HUES48 (cell line): ENCODE measurements at regions not wholly inside any gene's neighbourhood (a gene's known extent, or its start where the extent isn't known, plus 50 kb on each side); places are given as distances from the start of the nearest gene placed in this dataset.
A peak's percentile ranks its signal among the peaks of the same experiment; 100 is the strongest.
"Not testable (repeated sequence)": the region's sequence is repeated elsewhere in the genome, so short reads cannot be mapped to it uniquely, and the experiment has no call there.

ENCODE experiments used
- H3K27ac ChIP-seq: one replicate; pipeline ENCODE4 v1.7.0; 2013; ENCODE audit warnings: low read depth, low read length, inconsistent platforms
- H3K27me3 ChIP-seq: 2 replicates; pipeline ENCODE4 v1.6.1; 2013; ENCODE audit warnings: mild to moderate bottlenecking, low read length; ENCODE audit not compliant: control insufficient read depth, insufficient read depth
- H3K36me3 ChIP-seq: 2 replicates; pipeline ENCODE4 v1.6.1; 2013; ENCODE audit warnings: low read length; ENCODE audit not compliant: control insufficient read depth, insufficient read depth
- H3K4me1 ChIP-seq: 2 replicates; pipeline ENCODE4 v1.6.1; 2013; ENCODE audit warnings: mild to moderate bottlenecking, low read length; ENCODE audit not compliant: control insufficient read depth, insufficient read depth
- H3K4me3 ChIP-seq: 2 replicates; pipeline ENCODE4 v1.5.1; 2013; ENCODE audit warnings: mild to moderate bottlenecking, low read depth, low read length
- H3K9ac ChIP-seq: 2 replicates; pipeline ENCODE4 v1.6.1; 2013; ENCODE audit warnings: mild to moderate bottlenecking, low read depth, low read length, moderate library complexity
- H3K9me3 ChIP-seq: 2 replicates; pipeline ENCODE4 v1.6.1; 2013; ENCODE audit warnings: low read length; ENCODE audit not compliant: control insufficient read depth, insufficient read depth

DNA sequence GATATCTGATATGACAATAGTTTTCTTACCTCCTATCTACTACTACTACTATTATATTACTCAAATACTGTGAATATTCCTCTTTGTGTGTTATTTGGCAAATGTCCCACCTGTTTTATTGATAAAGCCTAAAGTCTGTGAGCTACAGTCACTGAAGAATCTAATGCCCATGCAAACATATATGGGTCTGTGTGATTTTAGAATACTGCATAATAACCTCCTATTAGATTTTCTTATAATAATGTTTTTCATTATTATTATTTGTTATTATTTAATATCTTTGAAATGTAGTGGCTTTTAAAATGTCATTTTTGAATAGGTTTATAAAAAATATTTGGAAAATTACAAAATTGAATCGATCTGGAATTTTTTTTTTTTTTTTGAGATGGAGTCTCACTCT is 1330.8 kb upstream of the MIR17HG start:
- H3K27ac ChIP-seq, result no peak overlapping the region
- no peaks in the 10 kb centered on the region for H3K36me3 ChIP-seq
- H3K27me3 ChIP-seq, result no peaks in the 10 kb centered on the region
- no peaks in the 10 kb centered on the region for H3K9me3 ChIP-seq
- H3K4me3 ChIP-seq, result no peak overlapping the region
- no peak overlapping the region for H3K9ac ChIP-seq
- no peaks in the 10 kb centered on the region for H3K4me1 ChIP-seq

DNA sequence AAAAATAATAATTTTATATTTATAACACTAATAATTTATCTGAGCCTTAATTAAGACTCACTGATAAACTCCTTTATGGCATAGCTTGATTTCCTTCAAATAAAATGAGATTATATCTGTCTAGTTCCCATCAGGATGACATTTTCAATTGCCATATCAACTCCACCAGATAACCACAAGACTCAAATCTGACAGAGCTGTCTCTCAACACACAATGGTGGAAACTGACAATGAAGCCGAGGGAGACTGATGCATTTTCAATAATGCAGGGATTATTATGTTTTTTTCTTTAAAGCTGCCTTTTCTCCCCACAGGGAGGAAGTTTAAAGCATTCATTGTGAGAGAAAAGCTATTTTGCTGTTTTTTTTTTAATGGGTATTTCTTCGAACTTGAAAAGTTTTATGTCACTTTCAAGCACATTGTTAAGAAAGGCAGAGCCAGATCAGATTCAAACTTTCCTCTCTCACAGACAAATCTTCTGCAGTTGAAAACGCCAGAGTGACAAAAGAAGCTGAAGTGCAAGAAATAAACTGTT is 1326.9 kb upstream of the MIR17HG start:
- Histone ChIP-seq H3K4me3 (no peak overlapping the region), H3K9ac (no peak overlapping the region), H3K36me3 (no peaks in the 10 kb centered on the region), H3K4me1 (no peaks in the 10 kb centered on the region), H3K27me3 (no peaks in the 10 kb centered on the region), H3K27ac (no peak overlapping the region), H3K9me3 (no peaks in the 10 kb centered on the region)

DNA sequence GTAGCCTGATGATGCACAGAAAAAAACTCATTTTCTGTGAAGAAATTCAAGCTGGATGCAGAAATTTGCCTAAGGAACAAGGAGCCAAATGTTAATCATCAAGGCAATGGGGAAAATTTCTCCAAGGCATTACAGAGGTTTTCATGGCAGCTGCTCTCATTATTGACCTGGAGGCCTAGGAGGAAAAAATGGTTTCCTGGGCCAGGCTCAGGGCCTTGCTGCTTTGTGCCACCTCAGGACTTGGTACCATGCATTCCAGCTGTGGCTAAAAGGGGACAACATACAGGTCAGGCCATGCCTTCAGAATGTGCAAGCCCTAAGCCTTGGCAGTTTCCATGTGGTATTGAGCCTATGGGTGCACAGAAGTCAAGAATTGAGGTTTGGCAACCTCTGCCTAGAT is 1320.1 kb upstream of the MIR17HG start:
- H3K4me3 ChIP-seq, result no peak overlapping the region
- H3K4me1 ChIP-seq, result no peaks in the 10 kb centered on the region
- no peak overlapping the region for H3K9ac ChIP-seq
- H3K9me3 ChIP-seq, result peaks cover 9% of the 10 kb centered on the region; the same call in 1 of the 2 replicates
- H3K27ac ChIP-seq, result no peak overlapping the region
- H3K36me3 ChIP-seq, result no peaks in the 10 kb centered on the region
- no peaks in the 10 kb centered on the region for H3K27me3 ChIP-seq

DNA sequence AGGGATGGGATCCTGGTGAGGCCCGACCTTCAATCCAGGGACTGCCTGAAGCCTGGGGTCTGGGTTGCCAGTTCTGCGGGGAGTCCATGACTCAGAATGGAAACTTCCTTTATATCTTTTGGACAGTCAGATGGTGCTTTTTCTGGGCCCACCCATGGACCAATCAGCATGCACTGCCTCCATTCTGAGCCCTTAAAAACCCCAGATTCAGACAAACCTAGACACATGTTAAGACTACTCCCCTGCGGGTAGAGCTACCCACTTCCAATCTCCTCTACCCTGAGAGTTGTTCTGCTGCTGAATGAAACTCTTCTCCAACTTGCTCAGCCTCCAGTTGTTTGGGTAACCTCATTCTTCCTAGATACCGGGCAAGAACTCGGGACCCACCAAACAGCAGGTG is 1315.2 kb upstream of the MIR17HG start:
- no peaks in the 10 kb centered on the region for H3K4me1 ChIP-seq
- no peaks in the 10 kb centered on the region for H3K36me3 ChIP-seq
- peaks cover 8% of the 10 kb centered on the region; the same call in 1 of the 2 replicates for H3K9me3 ChIP-seq
- no peak overlapping the region for H3K4me3 ChIP-seq
- H3K27me3 ChIP-seq, result no peaks in the 10 kb centered on the region
- no peak overlapping the region for H3K27ac ChIP-seq
- H3K9ac ChIP-seq, result no peak overlapping the region

DNA sequence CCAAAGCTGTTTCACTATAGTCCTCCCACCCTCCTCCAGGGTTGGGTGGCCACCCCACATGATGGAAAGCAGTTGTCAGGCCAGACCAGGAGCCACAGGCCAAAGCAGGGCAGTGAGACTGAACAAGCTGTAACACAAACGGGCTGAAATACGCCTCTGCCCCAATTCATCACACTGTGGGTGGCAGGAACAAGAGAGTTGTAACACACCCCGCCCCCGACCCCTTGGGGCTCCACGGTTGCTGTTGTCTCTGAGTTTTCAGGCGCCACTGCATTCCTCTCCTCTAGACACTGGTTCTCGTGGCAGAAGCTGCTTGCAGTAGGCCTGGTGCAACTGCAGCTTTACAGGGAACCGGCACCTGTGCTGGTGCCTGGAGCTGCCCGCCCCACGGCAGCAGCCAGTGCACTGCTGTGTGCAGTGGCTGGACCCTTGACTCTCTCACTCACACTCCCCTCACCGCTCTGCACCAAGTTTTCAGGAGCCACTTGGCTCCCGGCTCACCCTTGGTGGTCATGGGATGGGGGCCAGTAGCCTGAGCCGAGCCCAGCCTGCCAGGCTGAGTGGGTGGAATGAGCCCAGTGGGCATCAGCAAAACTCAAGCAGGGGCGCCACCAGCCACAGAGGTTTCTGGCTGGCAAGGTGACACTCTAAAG is 1314.5 kb upstream of the MIR17HG start:
- H3K36me3 ChIP-seq, result no peaks in the 10 kb centered on the region
- H3K9ac ChIP-seq, result no peak overlapping the region
- H3K4me3 ChIP-seq, result no peak overlapping the region
- H3K4me1 ChIP-seq, result no peaks in the 10 kb centered on the region
- 0 out of 2 replicates have a peak, but pooled peaks cover 2% of the 10 kb centered on the region for H3K9me3 ChIP-seq
- H3K27ac ChIP-seq, result no peak overlapping the region
- no peaks in the 10 kb centered on the region for H3K27me3 ChIP-seq

DNA sequence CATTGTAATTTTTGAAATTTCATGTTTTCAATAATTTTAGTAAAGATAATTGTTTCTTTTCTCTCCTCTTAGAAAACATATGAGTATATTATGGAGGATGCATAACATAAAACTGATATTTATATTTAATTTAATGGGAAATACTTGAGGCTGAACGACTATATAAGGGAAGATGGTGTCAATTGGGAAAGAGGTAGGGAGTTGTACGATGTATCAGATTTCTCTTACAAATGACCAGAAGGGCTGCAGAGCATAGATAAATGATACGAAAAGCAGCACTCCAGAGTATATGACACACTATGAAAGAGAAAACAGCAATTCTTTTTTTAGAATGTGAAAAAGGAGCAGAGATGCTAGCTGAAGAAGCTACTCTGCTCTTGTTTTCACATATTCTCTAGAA is 1308.0 kb upstream of the MIR17HG start:
- Histone ChIP-seq H3K4me3 (no peak overlapping the region), H3K4me1 (no peaks in the 10 kb centered on the region), H3K9me3 (0 out of 2 replicates have a peak, but pooled peaks cover 3% of the 10 kb centered on the region), H3K36me3 (no peaks in the 10 kb centered on the region), H3K9ac (no peak overlapping the region), H3K27ac (no peak overlapping the region), H3K27me3 (no peaks in the 10 kb centered on the region)

DNA sequence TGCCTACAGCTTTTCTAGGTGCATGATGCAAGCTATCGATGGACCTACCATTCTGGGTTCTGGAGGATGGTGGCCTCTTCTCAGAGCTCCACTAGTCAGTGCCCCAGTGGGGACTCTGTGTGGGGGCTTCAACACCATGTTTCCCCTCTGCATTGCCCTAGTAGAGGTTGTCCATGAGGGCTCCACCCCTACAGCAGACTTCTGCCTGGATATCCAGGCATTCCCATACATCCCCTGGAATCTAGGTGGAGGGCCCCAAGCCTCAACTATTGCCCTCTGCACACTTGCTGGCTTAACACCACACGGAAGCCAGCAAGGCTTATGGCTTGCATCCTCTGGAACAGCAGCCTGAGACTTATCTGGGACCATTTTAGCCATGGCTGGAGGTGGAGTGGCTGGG is 1299.9 kb upstream of the MIR17HG start:
- no peaks in the 10 kb centered on the region for H3K27me3 ChIP-seq
- H3K9ac ChIP-seq, result no peak overlapping the region
- H3K4me3 ChIP-seq, result no peak overlapping the region
- H3K27ac ChIP-seq, result no peak overlapping the region
- H3K36me3 ChIP-seq, result no peaks in the 10 kb centered on the region
- H3K9me3 ChIP-seq, result peaks cover 28% of the 10 kb centered on the region
- peaks cover 21% of the 10 kb centered on the region for H3K4me1 ChIP-seq

DNA sequence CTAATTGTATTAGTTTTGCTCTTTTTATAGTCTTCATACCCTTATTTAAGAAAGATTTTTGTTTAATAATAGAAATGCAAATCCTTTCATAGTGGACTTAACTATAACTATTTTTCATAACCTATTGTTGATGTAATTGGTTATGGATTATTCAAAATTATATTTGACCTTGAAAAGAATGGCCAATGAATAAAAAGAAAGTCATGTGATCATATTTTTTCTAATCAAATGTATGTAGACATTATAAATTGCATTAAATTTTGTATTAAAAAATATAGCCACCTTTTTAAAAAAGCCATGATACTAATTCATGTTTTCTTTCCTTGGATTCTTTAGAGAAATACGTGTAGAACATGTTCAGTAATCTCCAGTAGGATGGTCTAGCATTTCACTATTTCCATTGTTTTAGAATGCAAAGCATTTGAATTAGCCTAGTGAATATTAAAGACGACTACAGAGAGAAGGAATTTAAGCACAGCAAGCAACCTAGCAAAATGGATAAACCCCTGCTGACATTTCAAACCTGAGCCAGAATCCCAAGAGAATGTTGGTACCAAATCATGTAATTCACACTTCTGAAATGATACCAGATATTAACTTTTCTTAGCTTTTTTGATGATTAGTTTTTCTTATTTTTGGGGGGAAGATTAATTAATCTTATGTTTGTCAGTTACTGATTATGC is 1297.4 kb upstream of the MIR17HG start:
- Histone ChIP-seq H3K4me1 (peaks cover 24% of the 10 kb centered on the region), H3K9ac (no peak overlapping the region), H3K27ac (peak overlapping the region; percentile 22), H3K4me3 (peak overlapping the region; percentile 10; the same call in 1 of the 2 replicates), H3K36me3 (no peaks in the 10 kb centered on the region), H3K27me3 (no peaks in the 10 kb centered on the region), H3K9me3 (peaks cover 25% of the 10 kb centered on the region)

DNA sequence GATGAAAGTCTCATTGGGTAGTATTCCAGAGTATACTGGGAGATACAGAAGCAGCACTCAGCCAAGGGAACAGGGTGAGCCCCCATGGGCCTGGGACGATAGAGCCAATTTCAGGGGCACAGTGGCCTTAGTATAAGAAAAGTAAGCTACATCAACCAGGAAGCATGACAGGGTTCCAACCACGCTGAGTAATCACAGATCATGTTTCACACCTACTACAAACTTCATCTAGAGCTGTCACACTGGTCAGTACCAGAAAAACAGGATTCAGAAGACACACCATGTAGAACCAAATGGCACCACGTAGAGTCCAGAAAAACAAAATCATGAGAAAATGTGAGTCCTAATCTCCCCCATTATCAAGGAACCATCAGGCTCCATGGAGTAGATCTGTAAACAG is 1292.4 kb upstream of the MIR17HG start:
- Histone ChIP-seq H3K9me3 (no peaks in the 10 kb centered on the region), H3K4me3 (no peak overlapping the region), H3K9ac (no peak overlapping the region), H3K27me3 (no peaks in the 10 kb centered on the region), H3K36me3 (no peaks in the 10 kb centered on the region), H3K4me1 (peaks cover 13% of the 10 kb centered on the region), H3K27ac (no peak overlapping the region)

DNA sequence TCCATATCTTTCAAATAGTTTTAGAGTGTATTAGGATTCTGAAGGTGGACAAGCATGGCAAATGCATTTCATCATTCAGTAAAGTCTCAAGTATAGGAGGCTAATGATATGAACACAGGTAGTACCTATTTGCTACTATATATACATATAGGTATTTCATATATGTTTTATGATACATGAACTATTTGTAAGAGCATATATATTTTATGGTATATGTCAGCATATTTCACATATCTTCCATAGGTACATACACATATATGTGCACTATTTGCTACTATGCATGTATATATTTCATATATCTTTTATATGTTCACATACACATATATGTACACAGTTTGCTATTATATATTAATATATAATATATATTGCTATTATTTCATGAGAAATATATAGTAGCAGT is 1291.7 kb upstream of the MIR17HG start:
- Histone ChIP-seq H3K27me3 (no peaks in the 10 kb centered on the region), H3K27ac (no peak overlapping the region), H3K36me3 (no peaks in the 10 kb centered on the region), H3K4me1 (peaks cover 7% of the 10 kb centered on the region; the same call in 1 of the 2 replicates), H3K9me3 (no peaks in the 10 kb centered on the region), H3K4me3 (no peak overlapping the region), H3K9ac (no peak overlapping the region)

DNA sequence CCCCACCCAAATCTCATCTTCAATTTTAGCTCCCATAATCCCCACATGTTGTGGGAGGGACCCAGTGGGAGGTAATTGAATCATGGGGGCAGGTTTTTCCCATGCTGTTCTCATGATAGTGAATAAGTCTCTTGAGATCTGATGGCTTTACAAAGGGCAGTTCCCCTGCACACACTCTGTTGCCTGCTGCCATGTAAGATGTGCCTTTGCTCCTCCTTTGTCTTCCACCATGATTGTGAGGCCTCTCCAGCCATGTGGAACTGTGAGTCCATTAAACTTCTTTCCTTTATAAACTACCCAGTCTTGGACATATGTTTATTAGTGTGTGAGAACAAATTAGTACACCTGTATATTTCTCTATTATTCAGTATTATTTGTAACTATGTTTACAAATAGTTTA is 1283.3 kb upstream of the MIR17HG start:
- not testable (repeated sequence) for H3K4me3 ChIP-seq, H3K9ac ChIP-seq, H3K4me1 ChIP-seq

More for the DNA sequence above, 1283.3 kb upstream of the MIR17HG start:
- H3K27ac ChIP-seq, H3K27me3 ChIP-seq, H3K9me3 ChIP-seq, H3K36me3 ChIP-seq: not testable (repeated sequence)
